CD4-positive, alpha-beta T cell treated with Interleukin-17A for 4 hours (primary cell): ENCODE measurements at regions not wholly inside any gene's neighbourhood (a gene's known extent, or its start where the extent isn't known, plus 50 kb on each side); places are given as distances from the start of the nearest gene placed in this dataset.
A peak's percentile ranks its signal among the peaks of the same experiment; 100 is the strongest.

Source experiments
- DNase-seq: peaks from one replicate; pipeline ENCODE4 v3.0.0-alpha.2; 2020; ENCODE audit warnings: mixed read lengths

- peak; percentile 48 for DNase-seq
Measured at GRCh38 chr3:70120357-70120966, 120.9 kb downstream of the SAMMSON start.

GRCh38 chr3:70127192-70127591 lies 127.7 kb downstream of the SAMMSON start:
- DNase-seq: no peak

DNA sequence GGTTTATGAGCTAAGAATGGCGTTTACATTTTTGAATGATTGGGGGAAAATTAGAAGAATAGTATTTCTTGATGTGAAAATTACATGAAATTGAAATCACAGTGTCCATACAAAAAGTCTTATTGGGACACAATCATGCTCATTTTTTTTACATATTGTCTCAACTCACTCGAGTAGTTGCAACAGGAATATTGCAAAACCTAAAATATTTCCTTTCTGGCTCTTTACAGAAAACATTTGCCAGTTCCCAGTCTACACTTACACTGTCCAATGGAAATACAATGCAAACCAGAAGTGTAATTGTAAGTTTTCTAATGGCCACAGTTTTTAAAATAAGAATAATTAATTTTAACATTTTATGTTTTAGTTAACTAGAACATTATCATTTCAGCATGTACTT lies 137.8 kb downstream of the SAMMSON start:
- no peak for DNase-seq

GRCh38 chr3:70138606-70139005 lies 139.1 kb downstream of the SAMMSON start:
- DNase-seq: no peak
